ENCODE measurements at regions not wholly inside any gene's neighbourhood (a gene's known extent, or its start where the extent isn't known, plus 50 kb on each side); places are given as distances from the start of the nearest gene placed in this dataset.
"Not testable (repeated sequence)": the region's sequence is repeated elsewhere in the genome, so short reads cannot be mapped to it uniquely, and the experiment has no call there.

- DNase-seq (no peak), ATAC-seq (ENCODE audit: low FRiP score) (no peak)
- Histone ChIP-seq H3K4me1 (ENCODE audit: control insufficient read depth in 1 of 2, insufficient read depth in 2 of 2, low read length in 2 of 2) (no peaks in the 10 kb centered on the region), H3K9me3 (ENCODE audit: control insufficient read depth, low read length) (peaks cover 2% of the 10 kb centered on the region), H3K27me3 (ENCODE audit: control insufficient read depth in 1 of 2, insufficient read depth in 2 of 2, low read length in 1 of 2) (no peaks in the 10 kb centered on the region), H3K4me3 (ENCODE audit: low read length in 2 of 2) (no peak overlapping the region), H3K27ac (ENCODE audit: low read depth in 1 of 2, low read length in 2 of 2) (no peak overlapping the region), H3K36me3 (ENCODE audit: control insufficient read depth in 1 of 2, insufficient read depth in 2 of 2, low read length in 1 of 2) (no peaks in the 10 kb centered on the region)
- intact Hi-C loops (cut with DNase I), result no loop called here
- 80 to 87% methylated on average over 3 of the region's 3 CpGs for WGBS, 2 donors
Observed at GRCh38 chr9:78430387-78430786, 133.5 kb downstream of the PSAT1 start.

DNA sequence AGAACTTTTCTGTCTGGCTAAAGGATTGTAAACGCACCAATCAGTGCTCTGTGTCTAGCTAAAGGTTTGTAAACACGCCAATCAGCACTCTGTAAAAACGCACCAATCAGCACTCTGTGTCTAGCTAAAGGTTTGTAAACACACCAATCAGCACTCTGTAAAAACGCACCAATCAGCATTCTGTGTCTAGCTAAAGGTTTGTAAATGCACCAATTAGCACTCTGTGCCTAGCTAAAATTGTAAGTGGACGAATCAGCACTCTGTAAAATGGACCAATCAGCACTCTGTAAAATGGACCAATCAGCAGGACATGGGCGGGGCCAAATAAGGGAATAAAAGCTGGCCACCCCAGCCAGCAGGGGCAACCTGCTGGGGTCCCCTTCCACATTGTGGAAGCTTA, 134.1 kb downstream of the PSAT1 start:
- DNase-seq; H3K36me3 ChIP-seq (ENCODE audit: control insufficient read depth in 1 of 2, insufficient read depth in 2 of 2, low read length in 1 of 2): not testable (repeated sequence)

GRCh38 chr9:78436873-78437272, 139.9 kb downstream of the PSAT1 start:
- no peaks in the 10 kb centered on the region for H3K36me3 ChIP-seq (ENCODE audit: control insufficient read depth in 1 of 2, insufficient read depth in 2 of 2, low read length in 1 of 2)
- 56 to 72% methylated on average over 2 of the region's 2 CpGs for WGBS, 2 donors
- no peaks in the 10 kb centered on the region for H3K9me3 ChIP-seq (ENCODE audit: control insufficient read depth, low read length)
- no peaks in the 10 kb centered on the region for H3K4me1 ChIP-seq (ENCODE audit: control insufficient read depth in 1 of 2, insufficient read depth in 2 of 2, low read length in 2 of 2)
- no peaks in the 10 kb centered on the region for H3K27me3 ChIP-seq (ENCODE audit: control insufficient read depth in 1 of 2, insufficient read depth in 2 of 2, low read length in 1 of 2)
- DNase-seq (no peak), ATAC-seq (ENCODE audit: low FRiP score) (no peak)
- no peak overlapping the region for H3K4me3 ChIP-seq (ENCODE audit: low read length in 2 of 2)
- intact Hi-C loops (cut with DNase I), result no loop called here
- H3K27ac ChIP-seq (ENCODE audit: low read depth in 1 of 2, low read length in 2 of 2), result no peak overlapping the region

More for the DNA sequence above, 134.1 kb downstream of the PSAT1 start:
- H3K4me1 ChIP-seq (ENCODE audit: control insufficient read depth in 1 of 2, insufficient read depth in 2 of 2, low read length in 2 of 2); intact Hi-C loops (cut with DNase I); H3K4me3 ChIP-seq (ENCODE audit: low read length in 2 of 2); H3K27me3 ChIP-seq (ENCODE audit: control insufficient read depth in 1 of 2, insufficient read depth in 2 of 2, low read length in 1 of 2); H3K27ac ChIP-seq (ENCODE audit: low read depth in 1 of 2, low read length in 2 of 2); H3K9me3 ChIP-seq (ENCODE audit: control insufficient read depth, low read length); ATAC-seq (ENCODE audit: low FRiP score): not testable (repeated sequence)
- 83% methylated on average over 6 of the region's 6 CpGs for WGBS, 2 donors

DNA sequence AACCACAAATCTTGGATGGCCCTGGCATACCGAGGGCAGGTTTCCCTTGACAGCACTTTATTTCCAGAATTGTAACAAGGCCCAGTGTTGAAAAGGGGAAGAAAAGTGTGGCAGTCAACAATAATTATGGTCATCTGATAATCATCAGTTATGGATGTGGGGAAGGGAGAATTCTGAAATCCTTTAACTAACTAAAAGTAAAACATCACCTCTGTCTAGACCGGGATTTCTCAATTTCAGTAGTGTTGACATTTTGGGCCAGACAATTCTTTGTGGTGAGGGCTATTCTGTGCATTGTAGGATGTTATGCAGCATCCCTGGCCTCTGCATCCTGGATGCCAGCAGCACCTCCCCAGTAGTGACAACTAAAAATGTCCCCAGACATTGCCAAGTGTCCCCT, 140.4 kb downstream of the PSAT1 start:
- intact Hi-C loops (cut with DNase I), result no loop called here
- no peaks in the 10 kb centered on the region for H3K4me1 ChIP-seq (ENCODE audit: control insufficient read depth in 1 of 2, insufficient read depth in 2 of 2, low read length in 2 of 2)
- H3K27me3 ChIP-seq (ENCODE audit: control insufficient read depth in 1 of 2, insufficient read depth in 2 of 2, low read length in 1 of 2), result no peaks in the 10 kb centered on the region
- no peaks in the 10 kb centered on the region for H3K36me3 ChIP-seq (ENCODE audit: control insufficient read depth in 1 of 2, insufficient read depth in 2 of 2, low read length in 1 of 2)
- no peaks in the 10 kb centered on the region for H3K9me3 ChIP-seq (ENCODE audit: control insufficient read depth, low read length)
- ATAC-seq (ENCODE audit: low FRiP score) (no peak), DNase-seq (no peak)
- no peak overlapping the region for H3K27ac ChIP-seq (ENCODE audit: low read depth in 1 of 2, low read length in 2 of 2)
- no peak overlapping the region for H3K4me3 ChIP-seq (ENCODE audit: low read length in 2 of 2)
- WGBS, 2 donors, result 63 to 67% methylated on average over 2 of the region's 2 CpGs

DNA sequence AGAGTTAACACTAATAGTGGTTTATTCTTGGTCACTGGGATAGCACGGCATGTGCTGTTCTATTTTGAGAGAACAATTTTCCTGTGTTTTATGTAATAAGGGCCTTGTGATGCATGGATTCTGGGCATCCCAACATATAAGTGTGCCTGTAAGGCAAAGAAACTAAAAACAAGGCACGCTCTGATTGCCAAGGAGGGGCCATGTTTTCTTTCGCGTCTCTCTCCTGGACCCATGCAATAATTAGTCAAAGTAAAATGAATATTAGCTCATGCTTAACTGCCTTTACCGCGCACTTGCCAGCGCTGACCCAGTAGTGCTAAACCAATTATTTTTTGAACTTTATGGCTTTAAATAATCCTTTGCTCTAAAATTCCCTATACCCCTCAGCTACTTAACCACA, 140.9 kb downstream of the PSAT1 start:
- no peaks in the 10 kb centered on the region for H3K36me3 ChIP-seq (ENCODE audit: control insufficient read depth in 1 of 2, insufficient read depth in 2 of 2, low read length in 1 of 2)
- H3K27me3 ChIP-seq (ENCODE audit: control insufficient read depth in 1 of 2, insufficient read depth in 2 of 2, low read length in 1 of 2), result no peaks in the 10 kb centered on the region
- no peak overlapping the region for H3K4me3 ChIP-seq (ENCODE audit: low read length in 2 of 2)
- DNase-seq (no peak), ATAC-seq (ENCODE audit: low FRiP score) (no peak)
- no peaks in the 10 kb centered on the region for H3K4me1 ChIP-seq (ENCODE audit: control insufficient read depth in 1 of 2, insufficient read depth in 2 of 2, low read length in 2 of 2)
- H3K9me3 ChIP-seq (ENCODE audit: control insufficient read depth, low read length), result no peaks in the 10 kb centered on the region
- no peak overlapping the region for H3K27ac ChIP-seq (ENCODE audit: low read depth in 1 of 2, low read length in 2 of 2)
- intact Hi-C loops (cut with DNase I), result no loop called here
- WGBS, 2 donors, result 82 to 85% methylated on average over 7 of the region's 7 CpGs

DNA sequence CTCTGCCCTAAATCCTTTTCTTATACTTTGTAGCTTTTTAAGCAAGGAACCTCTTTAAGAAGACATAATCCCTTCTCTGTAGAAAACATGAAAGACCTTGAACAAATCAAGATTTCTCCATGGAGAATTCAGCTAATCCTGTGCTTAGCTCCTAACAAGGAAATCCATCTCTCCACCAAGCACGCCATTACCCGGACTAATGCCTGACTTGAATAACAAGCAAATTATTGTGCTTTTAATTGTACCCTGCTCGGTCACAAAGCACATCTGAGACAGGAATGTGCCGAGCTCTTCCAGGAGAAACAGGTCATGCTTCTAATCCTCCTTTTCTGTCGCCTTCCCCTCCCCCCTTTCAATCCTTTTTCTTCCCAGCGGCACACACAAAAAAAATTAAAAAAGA, 141.3 kb downstream of the PSAT1 start:
- H3K4me1 ChIP-seq (ENCODE audit: control insufficient read depth in 1 of 2, insufficient read depth in 2 of 2, low read length in 2 of 2), result no peaks in the 10 kb centered on the region
- intact Hi-C loops (cut with DNase I), result no loop called here
- 46 to 50% methylated on average over 6 of the region's 6 CpGs for WGBS, 2 donors
- no peaks in the 10 kb centered on the region for H3K9me3 ChIP-seq (ENCODE audit: control insufficient read depth, low read length)
- no peak overlapping the region for H3K4me3 ChIP-seq (ENCODE audit: low read length in 2 of 2)
- no peak overlapping the region for H3K27ac ChIP-seq (ENCODE audit: low read depth in 1 of 2, low read length in 2 of 2)
- no peaks in the 10 kb centered on the region for H3K27me3 ChIP-seq (ENCODE audit: control insufficient read depth in 1 of 2, insufficient read depth in 2 of 2, low read length in 1 of 2)
- no peaks in the 10 kb centered on the region for H3K36me3 ChIP-seq (ENCODE audit: control insufficient read depth in 1 of 2, insufficient read depth in 2 of 2, low read length in 1 of 2)
- no peak for DNase-seq
- ATAC-seq (ENCODE audit: low FRiP score), result no peak

DNA sequence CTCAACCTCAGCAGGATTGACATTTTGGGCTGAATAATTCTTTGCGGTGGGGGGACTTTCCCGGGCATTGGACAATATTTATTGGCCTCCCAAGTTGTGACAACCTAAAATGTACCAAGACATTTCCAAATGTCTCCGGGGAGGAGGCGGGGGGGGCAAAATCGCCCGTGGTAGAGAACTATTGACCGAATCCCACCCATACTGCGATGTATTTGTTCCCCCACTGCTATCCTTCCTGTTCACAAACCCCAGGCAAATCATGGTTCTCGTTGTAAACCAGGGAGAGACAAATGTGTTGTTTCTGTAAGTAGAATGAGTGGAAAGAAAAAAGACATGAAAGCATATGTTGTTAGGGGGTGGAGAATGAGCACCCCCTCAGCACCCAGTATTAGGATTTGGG, 141.9 kb downstream of the PSAT1 start:
- Histone ChIP-seq H3K36me3 (ENCODE audit: control insufficient read depth in 1 of 2, insufficient read depth in 2 of 2, low read length in 1 of 2) (no peaks in the 10 kb centered on the region), H3K27me3 (ENCODE audit: control insufficient read depth in 1 of 2, insufficient read depth in 2 of 2, low read length in 1 of 2) (no peaks in the 10 kb centered on the region), H3K9me3 (ENCODE audit: control insufficient read depth, low read length) (no peaks in the 10 kb centered on the region), H3K4me1 (ENCODE audit: control insufficient read depth in 1 of 2, insufficient read depth in 2 of 2, low read length in 2 of 2) (no peaks in the 10 kb centered on the region), H3K27ac (ENCODE audit: low read depth in 1 of 2, low read length in 2 of 2) (no peak overlapping the region), H3K4me3 (ENCODE audit: low read length in 2 of 2) (no peak overlapping the region)
- WGBS, 2 donors, result 25 to 26% methylated on average over 9 of the region's 9 CpGs
- DNase-seq, result no peak
- intact Hi-C loops (cut with DNase I), result no loop called here
- no peak for ATAC-seq (ENCODE audit: low FRiP score)

DNA sequence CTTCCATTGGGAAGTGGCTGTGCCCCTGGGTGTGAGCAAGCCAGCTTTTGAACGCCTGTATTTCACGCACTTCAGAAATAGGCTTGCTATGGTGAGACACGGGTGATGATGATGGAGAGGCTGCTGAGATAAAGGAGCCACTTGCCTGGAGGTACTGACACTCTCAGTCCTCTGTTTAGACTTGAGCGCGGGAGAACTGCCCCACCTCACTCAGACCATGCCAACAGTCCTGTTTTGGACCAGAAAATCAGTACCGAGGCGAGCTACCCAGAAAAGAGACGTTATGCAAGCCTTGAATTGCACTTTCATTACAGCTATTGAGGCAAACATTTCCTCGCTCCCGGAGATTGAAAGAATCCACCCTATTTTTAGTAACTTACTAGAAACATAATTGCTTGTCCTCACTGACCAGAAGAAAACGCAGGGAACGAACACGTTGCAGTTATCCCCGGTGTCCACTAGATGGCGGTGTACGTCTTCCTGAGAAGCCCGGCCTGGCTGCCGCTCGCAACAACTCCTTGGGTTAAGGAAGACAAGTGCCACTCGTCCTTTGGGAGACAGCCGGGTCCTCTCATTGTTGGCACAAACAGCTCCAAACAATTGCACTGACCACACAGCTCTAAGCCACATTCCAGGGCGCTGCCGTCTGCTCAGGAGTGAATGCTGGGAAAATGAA, 142.4 kb downstream of the PSAT1 start:
- ATAC-seq (ENCODE audit: low FRiP score) (peak; percentile 92), DNase-seq (peak; percentile 79 to 89)
- H3K9me3 ChIP-seq (ENCODE audit: control insufficient read depth, low read length), result no peaks in the 10 kb centered on the region
- no peak overlapping the region for H3K4me3 ChIP-seq (ENCODE audit: low read length in 2 of 2)
- no peaks in the 10 kb centered on the region for H3K36me3 ChIP-seq (ENCODE audit: control insufficient read depth in 1 of 2, insufficient read depth in 2 of 2, low read length in 1 of 2)
- intact Hi-C loops (cut with DNase I), result no loop called here
- H3K27ac ChIP-seq (ENCODE audit: low read depth in 1 of 2, low read length in 2 of 2), result no peak overlapping the region
- no peaks in the 10 kb centered on the region for H3K4me1 ChIP-seq (ENCODE audit: control insufficient read depth in 1 of 2, insufficient read depth in 2 of 2, low read length in 2 of 2)
- 2 to 3% methylated on average over 23 of the region's 23 CpGs for WGBS, 2 donors
- H3K27me3 ChIP-seq (ENCODE audit: control insufficient read depth in 1 of 2, insufficient read depth in 2 of 2, low read length in 1 of 2), result no peaks in the 10 kb centered on the region
